ENCODE measurements at regions not wholly inside any gene's neighbourhood (a gene's known extent, or its start where the extent isn't known, plus 50 kb on each side); places are given as distances from the start of the nearest gene placed in this dataset.

GRCh38 chr13:23059173-23059572, 121.6 kb upstream of the SGCG start:
- no peaks in the 10 kb centered on the region for H3K27me3 ChIP-seq (ENCODE audit: low read length)
- H3K79me2 ChIP-seq (ENCODE audit: low read length) = no peaks in the 10 kb centered on the region
- H3K9me2 ChIP-seq (replicated peaks; ENCODE audit: low read length) = no peaks in the 10 kb centered on the region
- no peak overlapping the region for H3K4me3 ChIP-seq (ENCODE audit: low read length)
- TF ChIP-seq EZH2 (IDR thresholded peaks at IDR 0.05; ENCODE audit: low read length, unreplicated experiment) = no peak
- TF ChIP-seq EZH2phosphoT487 (IDR thresholded peaks at IDR 0.05; ENCODE audit: borderline replicate concordance, low read length) = no peak
- TF ChIP-seq CTCF (conservative IDR thresholded peaks at IDR 0.05; ENCODE audit: low read depth, low read length) = no peak
- H3K4me2 ChIP-seq (ENCODE audit: low read length) = no peak overlapping the region
- intact Hi-C loops (cut with micrococcal nuclease) = no loop called here
- ATAC-seq (no peak), DNase-seq (no peak)
- no peak overlapping the region for H3K9ac ChIP-seq (ENCODE audit: low read length)
- no peaks in the 10 kb centered on the region for H3K9me3 ChIP-seq (ENCODE audit: low read length)
- no peaks in the 10 kb centered on the region for H3K36me3 ChIP-seq (ENCODE audit: low read depth, low read length)
- H3F3A ChIP-seq (ENCODE audit: low read length, unreplicated experiment) = no peaks in the 10 kb centered on the region
- H3K4me1 ChIP-seq (ENCODE audit: insufficient read depth, low read length) = no peaks in the 10 kb centered on the region
- ChIA-PET CTCF (no interaction called here), POLR2A (ENCODE audit: unreplicated experiment) (no interaction called here)
- H4K20me1 ChIP-seq (ENCODE audit: low read length) = no peaks in the 10 kb centered on the region
- H3K27ac ChIP-seq (ENCODE audit: low read length) = no peak overlapping the region
- no TSS peak for BruUV-seq (replicated peaks)
- H2AFZ ChIP-seq (ENCODE audit: low read length) = no peak overlapping the region

- no peaks in the 10 kb centered on the region; the same call in 1 of the 2 replicates for H3K4me1 ChIP-seq (ENCODE audit: insufficient read depth, low read length)
- no peaks in the 10 kb centered on the region for H3K27me3 ChIP-seq (ENCODE audit: low read length)
- no peak for ATAC-seq
- no peak overlapping the region for H3K9ac ChIP-seq (ENCODE audit: low read length)
- no peaks in the 10 kb centered on the region for H3K36me3 ChIP-seq (ENCODE audit: low read depth, low read length)
- no peaks in the 10 kb centered on the region for H3K79me2 ChIP-seq (ENCODE audit: low read length)
- BruUV-seq (replicated peaks) = no TSS peak
- H3K4me3 ChIP-seq (ENCODE audit: low read length) = no peak overlapping the region
- TF ChIP-seq CTCF (conservative IDR thresholded peaks at IDR 0.05; ENCODE audit: low read depth, low read length) (no peak), EZH2phosphoT487 (IDR thresholded peaks at IDR 0.05; ENCODE audit: borderline replicate concordance, low read length) (no peak), EZH2 (IDR thresholded peaks at IDR 0.05; ENCODE audit: low read length, unreplicated experiment) (no peak)
- no peak overlapping the region for H3K27ac ChIP-seq (ENCODE audit: low read length)
- intact Hi-C loops (cut with micrococcal nuclease) = no loop called here
- H4K20me1 ChIP-seq (ENCODE audit: low read length) = no peaks in the 10 kb centered on the region
- ChIA-PET CTCF (no interaction called here), POLR2A (ENCODE audit: unreplicated experiment) (no interaction called here)
- no peaks in the 10 kb centered on the region for H3K9me3 ChIP-seq (ENCODE audit: low read length)
- H2AFZ ChIP-seq (ENCODE audit: low read length) = no peak overlapping the region
- no peak overlapping the region for H3K4me2 ChIP-seq (ENCODE audit: low read length)
- H3K9me2 ChIP-seq (replicated peaks; ENCODE audit: low read length) = no peaks in the 10 kb centered on the region
- H3F3A ChIP-seq (ENCODE audit: low read length, unreplicated experiment) = no peaks in the 10 kb centered on the region
- no peak for DNase-seq
These were observed 119.8 kb upstream of the SGCG start for GRCh38 chr13:23060959-23061358.

GRCh38 chr13:23067129-23067528, 113.7 kb upstream of the SGCG start:
- no peak overlapping the region for H3K9ac ChIP-seq (ENCODE audit: low read length)
- H3K4me1 ChIP-seq (ENCODE audit: insufficient read depth, low read length) = no peaks in the 10 kb centered on the region; the same call in 1 of the 2 replicates
- H3K27me3 ChIP-seq (ENCODE audit: low read length) = no peaks in the 10 kb centered on the region
- no peaks in the 10 kb centered on the region for H3F3A ChIP-seq (ENCODE audit: low read length, unreplicated experiment)
- DNase-seq = no peak
- ChIA-PET CTCF (no interaction called here), POLR2A (ENCODE audit: unreplicated experiment) (no interaction called here)
- H3K9me3 ChIP-seq (ENCODE audit: low read length) = no peaks in the 10 kb centered on the region
- no peak overlapping the region for H2AFZ ChIP-seq (ENCODE audit: low read length)
- no peaks in the 10 kb centered on the region for H4K20me1 ChIP-seq (ENCODE audit: low read length)
- H3K36me3 ChIP-seq (ENCODE audit: low read depth, low read length) = no peaks in the 10 kb centered on the region
- H3K27ac ChIP-seq (ENCODE audit: low read length) = no peak overlapping the region
- H3K4me2 ChIP-seq (ENCODE audit: low read length) = no peak overlapping the region
- intact Hi-C loops (cut with micrococcal nuclease) = no loop called here
- no peaks in the 10 kb centered on the region for H3K79me2 ChIP-seq (ENCODE audit: low read length)
- no peak overlapping the region for H3K4me3 ChIP-seq (ENCODE audit: low read length)
- ATAC-seq = no peak
- TF ChIP-seq EZH2 (IDR thresholded peaks at IDR 0.05; ENCODE audit: low read length, unreplicated experiment) = no peak
- no peak for TF ChIP-seq EZH2phosphoT487 (IDR thresholded peaks at IDR 0.05; ENCODE audit: borderline replicate concordance, low read length)
- no peak for TF ChIP-seq CTCF (conservative IDR thresholded peaks at IDR 0.05; ENCODE audit: low read depth, low read length)
- H3K9me2 ChIP-seq (replicated peaks; ENCODE audit: low read length) = no peaks in the 10 kb centered on the region
- no TSS peak for BruUV-seq (replicated peaks)
